NCI-H146 treated with DMSO at 0.1 percent for 48 hours (cell line): ENCODE measurements at regions not wholly inside any gene's neighbourhood (a gene's known extent, or its start where the extent isn't known, plus 50 kb on each side); places are given as distances from the start of the nearest gene placed in this dataset.
"Not testable (repeated sequence)": the region's sequence is repeated elsewhere in the genome, so short reads cannot be mapped to it uniquely, and the experiment has no call there.

Source experiments
- DNase-seq: peaks from one replicate; lab custom pipeline; 2025; ENCODE audit not compliant: unreplicated experiment; lab: John Stamatoyannopoulos, UW

DNA sequence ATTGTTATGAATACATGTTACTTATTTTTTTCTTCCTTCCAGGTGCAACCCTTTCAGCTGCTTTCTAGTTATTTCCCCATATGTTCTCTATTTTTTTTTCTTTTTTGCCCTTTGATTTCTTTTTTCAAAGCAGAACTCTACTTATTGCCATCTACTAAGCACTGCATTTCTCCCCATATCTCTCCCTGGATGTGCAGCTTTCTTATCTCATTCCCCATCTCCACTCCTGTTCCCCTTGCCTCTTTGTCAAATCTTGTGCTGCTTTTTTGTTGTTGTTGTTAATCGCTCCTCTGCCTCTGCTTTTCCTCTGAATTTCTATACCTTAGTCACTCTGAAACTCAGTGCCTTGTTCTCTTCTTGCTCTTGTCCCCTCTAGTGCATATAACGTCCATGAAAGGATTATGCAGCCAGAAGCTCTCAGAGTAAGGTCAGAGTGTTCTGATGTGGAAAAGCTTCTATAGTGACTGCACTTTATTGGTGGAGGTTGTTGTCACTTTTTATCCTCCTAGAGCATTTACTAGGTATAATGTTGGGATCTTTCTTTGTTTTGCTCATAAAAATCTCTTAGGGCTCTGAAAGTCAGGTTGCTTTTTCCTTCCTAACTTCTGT lies 51.1 kb upstream of the JADE1 start:
- DNase-seq: no peak

DNA sequence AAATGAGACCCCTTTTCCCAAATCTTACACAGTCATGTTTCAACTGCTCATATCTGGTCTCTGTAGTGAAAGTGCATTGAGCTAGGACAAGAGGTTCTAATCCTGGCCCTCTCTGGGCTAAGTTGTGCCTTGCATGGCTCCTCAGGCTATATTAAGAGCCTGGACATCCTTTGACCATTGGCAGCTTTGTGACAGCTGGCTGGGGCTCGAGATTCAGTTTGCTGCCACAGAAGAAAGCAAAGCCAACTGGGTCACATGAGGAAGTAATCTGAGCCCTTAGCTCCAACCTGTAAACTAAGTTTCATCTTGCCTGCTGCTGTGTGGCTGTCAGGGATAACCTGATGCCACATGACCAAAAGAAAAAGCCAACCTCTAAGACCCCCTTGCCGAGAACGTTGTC lies 51.8 kb upstream of the JADE1 start:
- DNase-seq: no peak

DNA sequence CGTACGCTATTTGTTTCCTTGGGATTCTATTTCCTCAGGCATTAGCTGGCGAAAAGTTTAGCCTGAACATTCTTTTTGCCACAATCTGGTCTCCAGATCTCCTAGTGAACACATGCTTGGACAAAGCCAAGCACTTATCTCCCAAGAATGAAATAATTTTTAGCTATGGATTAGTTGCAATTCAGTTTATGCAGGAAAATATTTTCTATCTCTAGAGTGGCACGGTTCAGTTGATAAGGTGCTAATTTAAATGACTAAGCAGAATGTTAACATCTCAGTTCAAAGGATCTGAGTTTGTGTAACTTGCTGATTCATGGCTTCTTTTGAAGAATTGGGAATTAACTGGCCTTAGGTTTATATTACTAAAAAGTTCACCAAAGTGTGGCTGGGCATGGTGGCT lies 58.1 kb upstream of the JADE1 start:
- DNase-seq: no peak

- DNase-seq: not testable (repeated sequence)
These were observed 67.8 kb upstream of the JADE1 start for GRCh38 chr4:128741748-128742147.

DNA sequence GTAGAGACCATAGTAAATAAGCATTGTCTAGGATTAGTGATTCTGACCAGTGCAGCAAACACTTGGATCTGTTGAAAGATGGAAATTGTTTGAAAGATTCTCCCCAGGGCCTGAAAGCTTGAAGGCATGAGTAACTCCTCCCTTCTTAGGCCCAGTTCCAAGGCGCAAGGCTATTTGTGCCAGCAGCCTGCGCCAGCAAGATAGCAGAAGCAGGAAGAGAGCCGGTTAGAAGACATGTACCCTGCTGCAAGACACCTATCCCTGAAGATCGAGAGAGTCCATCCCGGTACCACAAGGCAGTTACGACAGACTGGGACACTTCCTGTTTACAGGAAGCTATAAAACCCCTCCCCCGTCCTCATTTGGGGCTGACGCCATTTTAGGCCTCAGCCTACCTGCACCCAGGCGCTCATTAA lies 72.4 kb upstream of the JADE1 start:
- no peak for DNase-seq

GRCh38 chr4:128735714-128736113 lies 73.8 kb upstream of the JADE1 start:
- no peak for DNase-seq

DNA sequence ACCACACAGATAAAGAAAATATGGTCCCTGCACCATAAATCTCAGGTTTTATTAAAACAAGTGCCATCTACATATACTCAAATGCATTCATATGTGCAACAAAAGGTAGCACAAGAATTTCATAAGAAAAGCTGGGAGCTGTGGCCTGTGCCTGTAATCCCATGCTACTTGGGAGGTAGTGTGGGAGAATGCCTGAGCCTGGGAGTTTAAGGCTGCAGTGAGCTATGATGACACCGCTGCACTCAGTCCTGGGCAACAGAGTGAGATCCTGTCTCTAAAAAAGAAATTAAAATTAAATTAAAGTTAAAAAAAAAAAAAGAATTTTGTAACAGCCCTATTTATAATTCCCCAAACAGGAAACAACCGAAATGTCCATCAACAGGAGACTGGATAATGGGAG lies 81.3 kb upstream of the JADE1 start:
- DNase-seq: no peak

- no peak for DNase-seq
These were observed 81.8 kb upstream of the JADE1 start for GRCh38 chr4:128727658-128728057.

DNA sequence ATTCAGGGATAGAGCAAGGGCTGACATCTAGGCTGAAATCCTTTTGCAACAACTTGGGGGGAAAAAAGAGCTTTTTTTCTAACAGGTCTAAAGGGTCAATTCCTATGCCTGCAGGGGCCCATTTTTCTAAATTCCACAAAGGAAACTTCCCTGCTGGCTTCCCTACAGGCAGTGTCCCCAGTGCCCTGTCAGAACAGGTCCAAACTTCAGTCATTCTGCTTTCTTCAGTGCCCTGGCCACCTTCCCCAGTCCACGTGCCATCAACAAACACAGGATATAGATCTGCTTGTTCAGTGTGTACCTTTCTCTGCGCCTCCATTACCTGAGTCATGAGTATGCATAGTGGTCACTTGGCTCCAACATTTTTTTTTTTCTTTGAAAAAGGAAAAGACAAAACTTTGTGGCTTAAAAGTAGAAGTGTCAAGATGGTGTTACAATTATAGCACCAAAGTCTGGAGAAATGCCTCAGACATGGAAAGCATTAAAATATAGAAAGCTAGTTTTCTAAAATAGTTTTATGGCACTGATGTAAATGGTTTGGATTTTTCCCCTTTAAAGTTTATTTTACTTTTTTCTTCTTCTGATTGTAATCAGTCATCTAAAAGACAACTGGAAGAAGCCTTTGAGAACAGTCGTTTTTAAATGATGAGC lies 84.0 kb upstream of the JADE1 start:
- DNase-seq: no peak

DNA sequence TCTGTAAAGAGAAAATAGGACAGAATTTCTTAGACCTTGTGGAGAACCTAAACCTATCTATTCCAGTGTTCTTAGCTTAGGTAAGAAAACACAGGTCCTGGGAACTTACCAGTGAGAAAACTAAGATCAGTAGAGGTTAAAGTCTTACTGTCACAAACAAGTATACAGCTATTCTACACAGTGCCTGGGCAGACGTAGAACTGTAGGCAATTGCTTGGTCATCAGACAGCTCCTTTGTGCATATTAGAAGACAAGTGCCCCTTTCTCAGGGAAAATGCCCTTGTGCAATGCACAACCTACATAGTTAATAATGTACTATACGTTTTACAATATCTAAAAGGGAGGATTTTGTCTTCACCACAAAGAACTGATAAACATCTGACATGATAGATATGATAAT lies 86.6 kb upstream of the JADE1 start:
- DNase-seq: no peak

DNA sequence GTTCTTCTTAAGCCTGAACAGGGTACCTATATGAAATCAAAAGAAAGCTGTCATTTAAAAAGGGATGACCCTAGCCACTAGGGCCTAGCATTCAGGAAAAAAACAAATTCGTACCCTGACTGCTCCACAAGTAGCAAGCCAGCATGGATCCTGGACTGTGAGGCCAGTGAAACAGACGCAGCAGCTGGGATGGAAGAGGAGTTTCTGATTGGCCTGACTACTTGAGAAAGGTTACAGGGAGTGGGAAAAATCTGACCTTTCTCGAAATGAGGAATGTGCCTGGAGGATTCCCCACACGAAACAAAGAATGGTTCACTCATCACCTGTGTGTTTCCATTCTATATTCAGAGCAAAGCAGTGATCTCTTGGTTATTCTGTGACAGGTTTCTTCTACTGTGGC lies 87.6 kb upstream of the JADE1 start:
- DNase-seq: no peak

GRCh38 chr4:128720270-128720669 lies 89.2 kb upstream of the JADE1 start:
- no peak for DNase-seq

DNA sequence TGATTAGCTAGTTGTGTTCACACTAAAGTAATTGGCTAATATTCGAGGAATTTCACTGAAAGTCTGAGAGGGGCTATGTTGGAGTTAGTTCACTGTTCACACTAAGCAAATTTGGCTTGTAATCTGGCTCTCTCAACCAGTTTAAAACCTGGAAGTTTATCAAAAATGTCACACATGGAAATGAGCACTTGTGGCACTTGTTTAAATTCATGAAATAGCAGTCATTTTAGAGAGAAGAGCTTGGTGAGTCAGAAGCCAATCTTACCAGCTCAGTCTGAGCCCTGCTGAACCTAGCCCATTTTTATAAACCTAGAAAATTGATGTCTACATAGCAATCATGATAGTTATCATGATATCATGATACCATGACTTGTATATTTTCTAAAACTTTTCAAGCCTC lies 90.7 kb upstream of the JADE1 start:
- no peak for DNase-seq

GRCh38 chr4:128716338-128716737 lies 93.2 kb upstream of the JADE1 start:
- no peak for DNase-seq

- no peak for DNase-seq
These were observed 93.9 kb upstream of the JADE1 start for GRCh38 chr4:128715616-128716015.

DNA sequence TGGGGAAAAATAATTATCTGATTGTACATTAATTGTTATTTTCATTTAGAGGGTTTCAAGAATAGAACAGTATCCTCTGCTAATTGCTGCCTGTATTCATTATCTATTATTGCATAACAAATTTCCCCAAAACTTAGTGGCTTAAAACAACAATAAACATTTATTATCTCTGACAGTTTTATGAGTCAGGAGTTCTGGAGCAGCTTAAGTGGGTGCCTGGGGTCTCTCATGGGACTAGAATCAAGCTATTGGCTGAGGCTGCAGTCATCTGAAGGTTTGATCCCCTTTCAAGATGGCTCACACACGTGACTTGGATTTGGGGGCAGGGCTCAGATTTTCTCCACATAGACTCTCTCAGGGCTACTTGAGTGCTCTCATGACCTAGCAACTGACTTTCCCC lies 98.1 kb upstream of the JADE1 start:
- no peak for DNase-seq

GRCh38 chr4:128709268-128709667 lies 100.2 kb upstream of the JADE1 start:
- no peak for DNase-seq

DNA sequence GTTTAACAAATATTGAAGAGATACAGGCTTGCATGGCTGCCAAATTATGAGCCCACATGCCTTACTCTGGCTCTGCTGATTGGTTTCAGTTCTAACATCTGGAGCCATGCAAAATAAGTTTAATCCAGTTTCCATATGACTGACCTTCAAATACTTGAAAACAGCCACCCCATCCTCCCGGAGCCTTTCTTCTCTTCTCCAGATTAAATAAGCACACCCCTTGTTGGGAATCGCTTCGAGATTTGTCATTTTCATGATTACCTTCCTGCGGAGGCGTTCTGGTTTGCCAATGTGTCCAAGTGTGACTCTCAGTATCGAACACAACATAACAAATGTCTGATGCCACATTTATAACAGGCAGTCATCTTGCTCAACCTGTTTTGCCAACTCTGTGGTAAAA lies 101.6 kb upstream of the JADE1 start:
- no peak for DNase-seq

GRCh38 chr4:128703948-128704347 lies 105.6 kb upstream of the JADE1 start:
- no peak for DNase-seq

DNA sequence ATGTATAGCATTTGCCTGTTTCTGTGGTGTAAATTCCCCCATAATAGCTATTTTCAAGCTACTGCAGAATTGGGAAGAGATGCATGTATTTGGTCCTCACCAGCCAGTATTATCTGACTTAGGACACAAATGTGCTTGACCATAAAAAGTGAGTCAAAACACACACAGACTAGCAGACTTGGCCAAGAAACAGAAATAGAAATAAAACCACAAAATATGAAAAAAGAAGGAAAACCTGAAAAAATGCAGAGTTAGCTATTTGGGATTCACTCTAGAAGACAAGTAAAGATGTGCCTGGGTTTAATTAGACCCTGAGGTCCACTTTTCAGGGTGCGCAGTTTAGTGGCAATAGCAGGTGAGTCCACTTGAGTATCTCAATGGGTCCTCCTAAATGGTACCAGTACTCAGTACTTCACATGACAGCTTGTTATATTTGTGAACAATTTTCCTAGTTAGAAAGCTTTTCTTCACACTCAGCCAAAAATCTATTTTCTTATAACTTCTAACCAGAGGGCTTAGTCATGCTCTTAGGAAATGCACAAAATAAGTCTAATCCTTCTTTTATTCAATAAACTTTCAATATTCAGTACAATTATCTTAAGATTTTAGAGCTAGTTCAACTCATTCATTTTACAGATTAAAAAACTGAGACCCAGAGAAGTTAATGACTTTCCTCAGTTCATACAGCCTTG lies 108.7 kb upstream of the JADE1 start:
- no peak for DNase-seq

GRCh38 chr4:128698386-128698785 lies 111.1 kb upstream of the JADE1 start:
- no peak for DNase-seq

- no peak for DNase-seq
These were observed 112.2 kb upstream of the JADE1 start for GRCh38 chr4:128697323-128697722.

GRCh38 chr4:128690011-128690410 lies 119.5 kb upstream of the JADE1 start:
- no peak for DNase-seq
